T-cell (primary cell): ENCODE measurements at regions not wholly inside any gene's neighbourhood (a gene's known extent, or its start where the extent isn't known, plus 50 kb on each side); places are given as distances from the start of the nearest gene placed in this dataset.

ENCODE experiments used
- ATAC-seq, 4 experiments: fragments of 200-7000 bp in 3 of 4; fragments of 150-1000 bp in 1 of 4; cut with Tn5 transposase; replicated peaks in 1 of 4; 1 replicate in 3 of 4; 2 replicates in 1 of 4; pipeline ENCODE4 v1.10.0; 2021; ENCODE audit warnings: moderate library complexity in 3 of 4, mild to moderate bottlenecking in 2 of 4, moderate number of reproducible peaks in 1 of 4
- CTCF ChIA-PET, 2 donors: fragments of 300-600 bp; sonication (Branson Sonifier 250); formaldehyde crosslinking; loops; one replicate each; lab custom pipeline; 2022; ENCODE audit warnings: antibody characterized with exemption in 2 of 2; lab: Charles Lee
- POLR2A ChIA-PET, 2 donors: fragments of 300-600 bp; sonication (Branson Sonifier 250); formaldehyde crosslinking; loops; one replicate each; lab custom pipeline; 2022; ENCODE audit warnings: antibody characterized with exemption in 2 of 2; lab: Charles Lee
- DNase-seq, 35 experiments: peaks; one replicate each; pipeline versions ENCODE4 v3.0.0 to v3.0.0-alpha.2; 2013 to 2023
- H3K27ac ChIP-seq: one replicate; pipeline ENCODE4 v1.5.1; 2013; ENCODE audit warnings: low read length
- H3K27me3 ChIP-seq, 2 experiments: replicated peaks in 1 of 2; 1 replicate in 1 of 2; 2 replicates in 1 of 2; pipeline versions ENCODE4 v1.6.1 to v1.7.0; 2013; ENCODE audit warnings: low read length in 1 of 2, mixed read lengths in 1 of 2; ENCODE audit not compliant: control insufficient read depth in 2 of 2, insufficient read depth in 2 of 2; ENCODE audit errors: extremely low read depth in 1 of 2
- H3K36me3 ChIP-seq, 2 donors: 1 replicate in 1 of 2; 2 replicates in 1 of 2; pipeline versions ENCODE4 v1.6.1 to v1.7.0; 2013; ENCODE audit warnings: low read length in 1 of 2; ENCODE audit not compliant: control insufficient read depth in 2 of 2, insufficient read depth in 1 of 2; ENCODE audit errors: extremely low read depth in 1 of 2
- H3K4me1 ChIP-seq, 2 experiments: 1 replicate in 1 of 2; 2 replicates in 1 of 2; pipeline versions ENCODE4 v1.6.1 to v1.7.0; 2013; ENCODE audit warnings: low read length in 2 of 2, mixed read lengths in 1 of 2; ENCODE audit not compliant: insufficient read depth in 2 of 2, control insufficient read depth in 1 of 2; ENCODE audit errors: extremely low read depth in 1 of 2
- H3K4me3 ChIP-seq, 2 donors: 1 replicate in 1 of 2; 2 replicates in 1 of 2; pipeline versions ENCODE4 v1.5.1 to v1.7.0; 2013; ENCODE audit warnings: mild to moderate bottlenecking in 2 of 2, low read length in 1 of 2, moderate library complexity in 1 of 2; ENCODE audit not compliant: control insufficient read depth in 1 of 2; ENCODE audit errors: extremely low read depth in 1 of 2
- H3K9me3 ChIP-seq: 2 replicates; pipeline ENCODE4 v1.7.0; 2013
- H3K27ac Mint-ChIP-seq, 2 donors: one replicate each; pipeline ENCODE4 v1.8.0; 2020 to 2021; ENCODE audit warnings: mild to moderate bottlenecking in 2 of 2, mixed read lengths in 2 of 2
- H3K27me3 Mint-ChIP-seq, 2 donors: one replicate each; pipeline ENCODE4 v1.8.0; 2021 to 2022; ENCODE audit warnings: mixed read lengths in 2 of 2
- H3K36me3 Mint-ChIP-seq: one replicate; pipeline ENCODE4 v1.8.0; 2021; ENCODE audit warnings: mixed read lengths
- H3K4me1 Mint-ChIP-seq, 3 donors: one replicate each; pipeline ENCODE4 v1.8.0; 2020 to 2022; ENCODE audit warnings: mixed read lengths in 3 of 3, mild to moderate bottlenecking in 1 of 3
- H3K4me3 Mint-ChIP-seq, 3 donors: one replicate each; pipeline ENCODE4 v1.8.0; 2020 to 2022; ENCODE audit warnings: mild to moderate bottlenecking in 3 of 3, mixed read lengths in 3 of 3, moderate library complexity in 3 of 3
- H3K9me3 Mint-ChIP-seq, 3 donors: one replicate each; pipeline ENCODE4 v1.8.0; 2020 to 2022; ENCODE audit warnings: mixed read lengths in 3 of 3
- WGBS: methylation state at CpG from one replicate; pipeline ENCODE4 v1.1.5; 2013; ENCODE audit warnings: missing lambda C conversion rate; ENCODE audit not compliant: insufficient coverage; 5-methylcytosine and 5-hydroxymethylcytosine counted together

DNA sequence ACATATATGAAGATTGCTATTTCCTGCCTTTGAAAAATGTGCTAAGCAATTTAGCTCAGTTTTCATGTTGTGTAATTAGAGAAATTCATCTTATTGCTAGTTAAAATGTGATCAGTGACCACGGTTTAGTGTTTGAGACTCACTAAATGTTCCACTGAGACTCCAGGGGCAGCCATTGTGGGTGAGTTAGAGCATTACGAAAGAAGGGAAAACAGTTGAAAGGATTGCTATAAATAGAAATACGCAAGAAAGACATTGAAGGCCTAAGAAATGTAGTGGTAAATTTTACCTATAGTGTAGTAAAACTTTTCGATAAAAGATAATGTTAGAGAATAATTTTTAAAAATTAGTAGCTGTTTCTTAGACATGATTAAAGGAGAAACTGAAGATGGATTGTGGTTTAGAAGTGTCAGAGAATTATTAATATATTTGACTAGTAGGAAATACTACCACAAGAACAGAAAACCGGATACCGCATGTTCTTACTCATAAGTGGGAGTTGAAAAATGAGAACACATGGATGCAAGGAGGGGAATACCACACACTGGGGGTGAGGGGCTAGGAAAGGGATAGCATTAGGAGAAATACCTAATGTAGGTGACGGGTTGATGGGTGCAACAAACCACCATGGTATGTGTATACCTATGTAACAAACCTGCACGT lies 394.5 kb downstream of the SEMA3D start:
- Mint-ChIP-seq H3K27me3 (no peaks in the 10 kb centered on the region), H3K36me3 (no peaks in the 10 kb centered on the region), H3K27ac (no peak overlapping the region), H3K4me3 (no peak overlapping the region), H3K4me1 (no peaks in the 10 kb centered on the region), H3K9me3 (peaks cover 0 to 17% (median 6%) of the 10 kb centered on the region in 3 donors)
- H3K4me3 ChIP-seq = no peak overlapping the region
- H3K4me1 ChIP-seq = no peaks in the 10 kb centered on the region
- H3K36me3 ChIP-seq = no peaks in the 10 kb centered on the region
- ATAC-seq = no peak
- no peak overlapping the region for H3K27ac ChIP-seq
- no peaks in the 10 kb centered on the region for H3K9me3 ChIP-seq
- no peak for DNase-seq
- ChIA-PET POLR2A (no interaction called here), CTCF (no interaction called here)
- WGBS = 50% methylated on average over 1 of the region's 8 CpGs
- no peaks in the 10 kb centered on the region for H3K27me3 ChIP-seq

DNA sequence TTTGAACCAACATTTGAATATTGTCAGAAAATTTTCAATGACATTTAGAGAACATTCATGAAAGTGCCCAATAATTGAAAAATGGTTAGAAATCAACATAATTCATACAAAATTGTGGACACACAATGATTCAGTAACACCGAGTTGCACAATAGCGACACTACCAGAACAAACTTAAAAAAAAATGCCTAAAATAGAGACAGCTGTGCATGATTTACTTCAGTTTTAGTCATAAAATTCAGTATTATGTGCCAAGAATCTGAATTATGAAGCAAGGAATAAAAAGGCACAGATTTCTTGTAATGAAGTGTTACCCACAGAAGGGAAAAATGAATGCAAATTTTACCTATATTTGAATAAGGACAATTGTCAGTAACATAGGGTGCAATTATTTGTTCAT lies 396.0 kb downstream of the SEMA3D start:
- Mint-ChIP-seq H3K27ac (no peak overlapping the region), H3K36me3 (no peaks in the 10 kb centered on the region), H3K27me3 (no peaks in the 10 kb centered on the region), H3K4me1 (no peaks in the 10 kb centered on the region), H3K4me3 (no peak overlapping the region), H3K9me3 (peaks cover 0 to 2% (median 0%) of the 10 kb centered on the region in 3 donors)
- DNase-seq (no peak), ATAC-seq (no peak)
- Histone ChIP-seq H3K9me3 (no peaks in the 10 kb centered on the region), H3K27me3 (no peaks in the 10 kb centered on the region), H3K27ac (no peak overlapping the region), H3K4me1 (no peaks in the 10 kb centered on the region), H3K36me3 (no peaks in the 10 kb centered on the region), H3K4me3 (no peak overlapping the region)
- ChIA-PET CTCF (no interaction called here), POLR2A (no interaction called here)
- WGBS = no CpG with 5 or more reads among the region's 2 CpGs

DNA sequence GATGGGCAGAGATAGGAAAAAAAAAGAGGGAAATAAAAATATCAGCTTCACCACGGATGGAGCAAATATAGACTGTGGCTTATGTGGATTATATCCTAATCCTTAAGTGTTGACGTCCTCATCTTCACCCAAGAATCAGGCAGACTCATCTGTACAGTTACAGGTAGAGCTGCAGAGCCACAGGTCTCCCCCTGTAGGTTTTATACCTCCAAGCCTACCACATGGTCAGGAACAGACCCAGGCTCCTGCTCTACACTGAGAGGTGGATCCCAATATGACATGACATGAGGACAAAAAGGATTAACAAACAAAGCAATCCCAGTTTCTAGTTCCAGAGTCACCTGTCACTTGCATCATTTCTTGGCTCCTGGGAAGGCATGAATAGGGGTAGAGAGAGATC lies 400.8 kb downstream of the SEMA3D start:
- H3K9me3 ChIP-seq = no peaks in the 10 kb centered on the region
- Mint-ChIP-seq H3K4me3 (no peak overlapping the region), H3K27ac (no peak overlapping the region), H3K9me3 (no peaks in the 10 kb centered on the region), H3K27me3 (no peaks in the 10 kb centered on the region), H3K4me1 (no peaks in the 10 kb centered on the region), H3K36me3 (no peaks in the 10 kb centered on the region)
- no peak overlapping the region for H3K27ac ChIP-seq
- H3K36me3 ChIP-seq = no peaks in the 10 kb centered on the region
- CTCF ChIA-PET = no interaction called here
- DNase-seq (no peak), ATAC-seq (no peak)
- H3K4me3 ChIP-seq = no peak overlapping the region
- no peaks in the 10 kb centered on the region for H3K27me3 ChIP-seq
- H3K4me1 ChIP-seq = no peaks in the 10 kb centered on the region
- no CpG with 5 or more reads among the region's 2 CpGs for WGBS
- POLR2A ChIA-PET = no interaction called here

DNA sequence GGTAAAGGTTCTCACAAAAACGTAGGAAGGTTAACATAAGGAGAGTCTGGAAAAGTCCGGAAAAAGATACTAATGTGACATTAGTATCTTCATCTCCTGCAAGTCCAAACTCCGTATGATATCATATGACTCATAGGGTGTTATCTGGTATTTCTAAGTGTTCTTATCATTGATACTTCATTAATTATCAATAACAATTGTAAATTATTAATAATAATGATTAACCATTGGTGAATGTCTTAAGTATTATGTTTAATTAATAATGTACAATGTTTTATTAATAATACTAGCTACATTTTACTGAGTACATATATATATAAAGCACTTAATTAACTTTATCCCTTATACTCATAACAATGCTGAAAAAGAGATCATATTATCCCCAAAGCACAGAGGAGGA lies 402.4 kb downstream of the SEMA3D start:
- DNase-seq (no peak), ATAC-seq (no peak)
- Histone ChIP-seq H3K36me3 (no peaks in the 10 kb centered on the region), H3K27me3 (no peaks in the 10 kb centered on the region), H3K27ac (no peak overlapping the region), H3K4me3 (no peak overlapping the region), H3K4me1 (no peaks in the 10 kb centered on the region), H3K9me3 (no peaks in the 10 kb centered on the region)
- no CpG with 5 or more reads among the region's 3 CpGs for WGBS
- POLR2A ChIA-PET = no interaction called here
- Mint-ChIP-seq H3K27me3 (no peaks in the 10 kb centered on the region), H3K27ac (no peak overlapping the region), H3K36me3 (no peaks in the 10 kb centered on the region), H3K4me1 (no peaks in the 10 kb centered on the region), H3K9me3 (peaks cover 0 to 4% (median 0%) of the 10 kb centered on the region in 3 donors), H3K4me3 (no peak overlapping the region)
- CTCF ChIA-PET = no interaction called here

DNA sequence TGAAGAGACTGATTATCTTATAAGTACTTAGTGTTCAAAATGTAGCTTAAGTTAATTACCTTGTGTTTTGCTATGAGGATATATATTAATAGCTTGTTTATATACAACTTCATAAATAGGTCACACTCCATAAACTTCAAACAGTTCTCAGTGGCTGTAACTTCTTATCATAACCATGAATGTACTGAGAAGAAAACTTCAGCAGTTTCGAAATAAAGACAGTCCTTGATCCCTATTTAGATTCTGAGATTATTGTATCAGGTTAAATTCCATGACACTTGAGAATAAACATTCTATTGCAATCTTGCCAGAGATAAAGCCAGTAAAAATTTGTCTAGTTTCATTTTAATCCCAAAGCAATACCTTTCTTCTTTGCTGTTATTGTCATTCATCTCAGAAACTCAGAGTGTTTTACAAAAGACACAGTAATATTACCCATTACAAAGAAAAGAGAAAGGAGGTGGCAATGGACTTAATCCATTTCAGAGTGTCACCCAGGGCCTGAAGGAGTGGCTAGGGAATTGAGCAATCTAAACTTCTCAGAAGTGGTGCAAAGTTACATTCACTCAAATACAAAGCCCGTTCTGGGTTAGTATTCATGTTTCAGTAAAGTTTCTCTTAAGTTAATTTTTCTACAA lies 403.6 kb downstream of the SEMA3D start:
- ChIA-PET CTCF (no interaction called here), POLR2A (no interaction called here)
- WGBS = no CpG with 5 or more reads among the region's 2 CpGs
- no peak for DNase-seq
- Mint-ChIP-seq H3K27ac (no peak overlapping the region), H3K4me3 (no peak overlapping the region), H3K27me3 (no peaks in the 10 kb centered on the region), H3K9me3 (peaks cover 0 to 4% (median under 1%) of the 10 kb centered on the region in 3 donors), H3K36me3 (no peaks in the 10 kb centered on the region), H3K4me1 (no peaks in the 10 kb centered on the region)
- no peak for ATAC-seq
- Histone ChIP-seq H3K27me3 (no peaks in the 10 kb centered on the region), H3K9me3 (no peaks in the 10 kb centered on the region), H3K4me3 (no peak overlapping the region), H3K4me1 (no peaks in the 10 kb centered on the region), H3K36me3 (no peaks in the 10 kb centered on the region), H3K27ac (no peak overlapping the region)

GRCh38 chr7:84781838-84782237 lies 405.0 kb downstream of the SEMA3D start:
- ATAC-seq (no peak), DNase-seq (no peak)
- H3K27me3 ChIP-seq = no peaks in the 10 kb centered on the region
- no peaks in the 10 kb centered on the region for H3K36me3 ChIP-seq
- peaks cover 0 to 9% (median 9%) of the 10 kb centered on the region in 3 donors for H3K9me3 Mint-ChIP-seq
- H3K27me3 Mint-ChIP-seq = no peaks in the 10 kb centered on the region
- H3K4me1 Mint-ChIP-seq = no peaks in the 10 kb centered on the region
- CTCF ChIA-PET = no interaction called here
- no peaks in the 10 kb centered on the region for H3K36me3 Mint-ChIP-seq
- POLR2A ChIA-PET = no interaction called here
- no peak overlapping the region for H3K27ac Mint-ChIP-seq
- no CpG with 5 or more reads among the region's 2 CpGs for WGBS
- no peak overlapping the region for H3K27ac ChIP-seq
- no peaks in the 10 kb centered on the region for H3K4me1 ChIP-seq
- no peak overlapping the region for H3K4me3 ChIP-seq
- no peaks in the 10 kb centered on the region for H3K9me3 ChIP-seq
- H3K4me3 Mint-ChIP-seq = no peak overlapping the region
